LNCAP (cell line): ENCODE measurements at regions not wholly inside any gene's neighbourhood (a gene's known extent, or its start where the extent isn't known, plus 50 kb on each side); places are given as distances from the start of the nearest gene placed in this dataset.

ENCODE experiments used
- TF ChIP-seq, protein P1 (sequence below): fragments of 450-650 bp; IDR thresholded peaks from 2 replicates; pipeline ENCODE4 v1.5.1; 2017; ENCODE audit warnings: mild to moderate bottlenecking

DNA sequence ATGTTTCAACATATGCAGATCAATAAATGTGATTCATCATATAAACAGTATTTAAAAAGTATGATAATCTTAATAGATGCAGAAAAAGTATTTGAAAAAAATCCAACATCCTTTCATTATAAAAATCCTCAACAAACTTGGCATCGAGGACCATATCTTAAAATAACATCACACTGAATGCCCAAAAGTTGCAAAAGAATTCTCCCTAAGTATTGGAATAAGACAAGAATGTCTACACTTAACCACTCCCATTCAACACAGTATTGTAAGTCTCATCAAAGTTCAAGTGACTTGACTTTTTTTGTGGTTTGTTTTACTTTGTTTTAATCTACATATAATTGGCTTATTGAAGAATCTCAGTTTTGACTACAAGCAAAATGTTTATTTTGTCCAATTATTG is 779.0 kb upstream of the SLIT2 start:
- TF ChIP-seq, protein P1, sequence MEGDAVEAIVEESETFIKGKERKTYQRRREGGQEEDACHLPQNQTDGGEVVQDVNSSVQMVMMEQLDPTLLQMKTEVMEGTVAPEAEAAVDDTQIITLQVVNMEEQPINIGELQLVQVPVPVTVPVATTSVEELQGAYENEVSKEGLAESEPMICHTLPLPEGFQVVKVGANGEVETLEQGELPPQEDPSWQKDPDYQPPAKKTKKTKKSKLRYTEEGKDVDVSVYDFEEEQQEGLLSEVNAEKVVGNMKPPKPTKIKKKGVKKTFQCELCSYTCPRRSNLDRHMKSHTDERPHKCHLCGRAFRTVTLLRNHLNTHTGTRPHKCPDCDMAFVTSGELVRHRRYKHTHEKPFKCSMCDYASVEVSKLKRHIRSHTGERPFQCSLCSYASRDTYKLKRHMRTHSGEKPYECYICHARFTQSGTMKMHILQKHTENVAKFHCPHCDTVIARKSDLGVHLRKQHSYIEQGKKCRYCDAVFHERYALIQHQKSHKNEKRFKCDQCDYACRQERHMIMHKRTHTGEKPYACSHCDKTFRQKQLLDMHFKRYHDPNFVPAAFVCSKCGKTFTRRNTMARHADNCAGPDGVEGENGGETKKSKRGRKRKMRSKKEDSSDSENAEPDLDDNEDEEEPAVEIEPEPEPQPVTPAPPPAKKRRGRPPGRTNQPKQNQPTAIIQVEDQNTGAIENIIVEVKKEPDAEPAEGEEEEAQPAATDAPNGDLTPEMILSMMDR: no peak

- TF ChIP-seq, protein P1: no peak
These were observed 789.6 kb upstream of the SLIT2 start for GRCh38 chr4:19462117-19462516.

DNA sequence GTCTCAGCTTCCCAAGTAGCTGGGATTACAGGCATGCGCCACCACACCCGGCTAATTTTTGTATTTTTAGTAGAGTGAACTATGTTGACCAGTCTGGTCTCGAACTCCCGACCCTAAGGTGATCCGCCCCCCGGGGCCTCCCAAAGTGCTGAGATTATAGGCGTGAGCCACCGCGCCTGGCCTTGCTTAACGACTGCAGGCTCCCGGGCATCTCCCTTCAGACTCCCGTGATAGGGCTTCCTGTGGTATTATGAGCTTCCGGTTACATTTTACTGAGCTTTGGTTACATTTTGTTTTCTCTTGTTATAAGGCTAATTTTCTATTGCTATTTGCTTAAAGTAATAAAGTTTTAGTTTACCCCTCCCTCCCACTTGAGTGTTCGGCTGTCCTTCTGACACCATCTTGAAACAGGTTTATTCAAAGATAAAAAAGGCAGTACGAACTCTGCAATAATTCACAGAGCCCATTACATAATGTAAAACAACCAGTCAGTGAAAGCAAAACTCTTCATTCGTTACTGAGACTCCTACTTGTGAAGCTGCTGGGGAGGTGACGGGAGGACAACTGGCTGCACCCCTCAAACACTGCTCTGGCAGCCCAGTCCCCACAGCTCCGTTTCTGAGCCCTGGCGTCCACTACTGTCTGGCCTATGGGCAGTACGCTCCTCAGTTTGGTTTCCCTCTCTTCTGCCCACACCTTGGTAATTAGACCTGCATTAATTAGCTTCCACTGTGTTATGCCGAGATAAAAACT is 795.7 kb upstream of the SLIT2 start:
- TF ChIP-seq, protein P1: no peak

DNA sequence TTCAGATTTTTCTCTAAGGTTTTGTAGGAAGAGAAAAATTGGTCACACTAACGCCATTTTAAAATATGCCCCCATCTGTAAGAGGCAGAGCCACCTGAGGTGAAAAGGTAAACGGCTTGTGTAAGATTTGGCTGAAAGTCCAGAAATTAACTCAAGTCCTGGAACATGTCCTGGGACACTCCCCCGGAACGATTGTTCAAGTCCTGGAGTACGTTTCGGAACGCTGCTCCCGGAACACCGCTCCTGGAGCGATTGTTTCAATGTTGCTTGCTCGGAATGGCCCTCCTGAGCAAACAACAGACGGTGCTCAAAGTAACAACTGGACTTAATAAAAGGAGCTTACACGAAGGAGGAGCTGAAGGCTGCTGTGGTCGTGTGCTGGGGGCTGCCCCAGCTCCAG is 796.5 kb upstream of the SLIT2 start:
- TF ChIP-seq, protein P1: no peak

DNA sequence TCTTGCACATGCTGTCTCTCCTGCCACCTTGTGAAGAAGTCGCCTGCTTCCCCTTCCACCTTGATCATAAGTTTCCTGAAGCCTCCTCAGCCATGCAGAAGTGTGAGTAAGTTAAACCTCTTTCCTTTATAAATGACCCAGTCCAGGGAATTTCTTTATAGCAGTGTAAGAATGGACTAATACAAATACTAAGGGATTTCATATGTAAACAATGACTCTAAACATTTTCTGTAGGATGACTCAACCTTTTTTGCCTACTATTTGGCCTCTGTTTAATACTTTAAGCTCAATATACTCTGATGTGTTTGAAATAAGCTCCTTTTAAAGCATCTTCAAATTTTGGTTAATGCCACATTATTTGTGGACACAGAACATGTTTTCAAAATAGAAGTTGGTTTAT is 813.5 kb upstream of the SLIT2 start:
- TF ChIP-seq, protein P1: no peak

DNA sequence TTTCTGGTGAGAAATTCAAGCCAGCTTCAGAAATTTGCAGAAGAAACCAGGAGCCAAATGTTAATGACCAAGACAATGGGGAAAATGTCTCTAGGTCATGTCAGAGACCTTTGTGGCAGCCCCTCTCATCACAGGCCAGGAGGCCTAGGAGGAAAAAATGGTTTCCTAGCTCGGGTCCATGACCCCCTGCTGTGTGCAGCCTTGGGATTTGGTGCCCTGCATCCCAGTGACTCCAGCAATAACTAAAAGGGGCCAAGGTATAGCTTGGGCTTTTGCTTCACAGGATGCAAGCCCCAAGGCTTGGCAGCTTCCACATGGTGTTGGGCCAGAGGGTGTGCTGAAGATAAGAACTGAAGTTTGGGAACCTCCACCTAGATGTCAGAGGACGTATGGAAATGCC is 814.7 kb upstream of the SLIT2 start:
- TF ChIP-seq, protein P1: no peak

DNA sequence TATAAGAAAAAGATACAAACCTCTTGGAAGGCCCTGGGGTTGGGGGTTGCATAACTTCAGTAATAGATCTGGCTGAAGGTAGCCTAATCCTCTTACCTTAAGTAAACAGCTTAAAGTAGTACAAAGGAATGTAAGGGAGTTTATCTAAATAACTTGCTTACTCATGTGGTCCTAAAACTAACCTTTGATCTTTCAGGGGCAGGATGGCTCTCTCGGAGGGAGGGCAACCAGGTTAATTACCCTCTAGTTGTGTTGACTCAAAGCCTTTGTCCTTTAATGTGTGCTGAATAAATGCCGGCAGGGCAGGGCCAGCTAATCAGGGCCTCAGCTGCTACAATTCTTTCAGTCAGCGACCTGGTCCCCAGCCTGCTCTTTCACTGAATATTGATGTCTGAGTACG is 822.0 kb upstream of the SLIT2 start:
- TF ChIP-seq, protein P1: no peak

GRCh38 chr4:19425146-19425545 is 826.6 kb upstream of the SLIT2 start:
- TF ChIP-seq, protein P1: no peak
